Fibroblast of mammary gland (primary cell): ENCODE measurements at regions not wholly inside any gene's neighbourhood (a gene's known extent, or its start where the extent isn't known, plus 50 kb on each side); places are given as distances from the start of the nearest gene placed in this dataset.
A peak's percentile ranks its signal among the peaks of the same experiment; 100 is the strongest.

Source experiments
- DNase-seq: peaks from one replicate; pipeline ENCODE4 v3.0.0-alpha.2; 2010; ENCODE audit warnings: low read depth
- H3K4me3 ChIP-seq: 2 replicates; pipeline ENCODE4 v1.5.1; 2011; ENCODE audit warnings: low read depth, mild to moderate bottlenecking, low read length, moderate library complexity; ENCODE audit not compliant: control insufficient read depth
- TF ChIP-seq, protein P1 (sequence below): conservative IDR thresholded peaks from 2 replicates; pipeline ENCODE4 v1.5.1; 2011; ENCODE audit warnings: low read depth, low read length, inconsistent platforms; ENCODE audit not compliant: control insufficient read depth, insufficient read depth

DNA sequence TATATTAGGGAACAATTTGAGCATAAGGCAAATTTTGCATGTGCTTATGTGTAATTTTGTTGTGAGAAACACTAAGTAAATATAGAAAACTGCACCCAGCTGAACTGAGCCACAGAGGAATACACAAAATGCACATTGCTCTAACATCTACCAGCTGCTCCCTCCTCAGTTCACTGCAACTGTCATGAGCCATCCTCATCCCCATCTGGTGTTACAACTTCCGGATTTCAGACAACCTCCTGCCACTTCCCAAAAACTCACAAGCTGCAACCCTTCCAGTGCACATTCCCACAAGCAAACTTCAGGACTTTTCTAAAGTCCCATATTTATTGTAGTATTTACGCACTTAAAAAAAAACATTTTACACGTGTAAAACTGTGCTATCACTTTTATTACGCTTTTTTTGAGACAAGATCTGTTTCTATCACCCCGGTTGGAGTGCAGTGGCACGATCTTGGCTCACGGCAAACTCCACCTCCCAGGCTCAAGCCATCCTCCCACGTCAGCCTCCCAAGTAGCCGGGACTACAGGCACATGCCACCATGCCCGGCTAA lies 169.1 kb upstream of the TBX3 start:
- TF ChIP-seq, protein P1, sequence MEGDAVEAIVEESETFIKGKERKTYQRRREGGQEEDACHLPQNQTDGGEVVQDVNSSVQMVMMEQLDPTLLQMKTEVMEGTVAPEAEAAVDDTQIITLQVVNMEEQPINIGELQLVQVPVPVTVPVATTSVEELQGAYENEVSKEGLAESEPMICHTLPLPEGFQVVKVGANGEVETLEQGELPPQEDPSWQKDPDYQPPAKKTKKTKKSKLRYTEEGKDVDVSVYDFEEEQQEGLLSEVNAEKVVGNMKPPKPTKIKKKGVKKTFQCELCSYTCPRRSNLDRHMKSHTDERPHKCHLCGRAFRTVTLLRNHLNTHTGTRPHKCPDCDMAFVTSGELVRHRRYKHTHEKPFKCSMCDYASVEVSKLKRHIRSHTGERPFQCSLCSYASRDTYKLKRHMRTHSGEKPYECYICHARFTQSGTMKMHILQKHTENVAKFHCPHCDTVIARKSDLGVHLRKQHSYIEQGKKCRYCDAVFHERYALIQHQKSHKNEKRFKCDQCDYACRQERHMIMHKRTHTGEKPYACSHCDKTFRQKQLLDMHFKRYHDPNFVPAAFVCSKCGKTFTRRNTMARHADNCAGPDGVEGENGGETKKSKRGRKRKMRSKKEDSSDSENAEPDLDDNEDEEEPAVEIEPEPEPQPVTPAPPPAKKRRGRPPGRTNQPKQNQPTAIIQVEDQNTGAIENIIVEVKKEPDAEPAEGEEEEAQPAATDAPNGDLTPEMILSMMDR = no peak
- DNase-seq = peak; percentile 32
- H3K4me3 ChIP-seq = no peak overlapping the region

GRCh38 chr12:114851981-114852380 lies 168.0 kb upstream of the TBX3 start:
- no peak for DNase-seq
- TF ChIP-seq, protein P1 = no peak
- H3K4me3 ChIP-seq = no peak overlapping the region

GRCh38 chr12:114850661-114851275 lies 166.8 kb upstream of the TBX3 start:
- no peak for DNase-seq
- TF ChIP-seq, protein P1 = no peak
- no peak overlapping the region for H3K4me3 ChIP-seq

GRCh38 chr12:114848666-114849065 lies 164.7 kb upstream of the TBX3 start:
- H3K4me3 ChIP-seq = no peak overlapping the region
- TF ChIP-seq, protein P1 = no peak
- peak; percentile 97 for DNase-seq

GRCh38 chr12:114847441-114848035 lies 163.6 kb upstream of the TBX3 start:
- no peak overlapping the region for H3K4me3 ChIP-seq
- TF ChIP-seq, protein P1 = no peak
- no peak for DNase-seq

DNA sequence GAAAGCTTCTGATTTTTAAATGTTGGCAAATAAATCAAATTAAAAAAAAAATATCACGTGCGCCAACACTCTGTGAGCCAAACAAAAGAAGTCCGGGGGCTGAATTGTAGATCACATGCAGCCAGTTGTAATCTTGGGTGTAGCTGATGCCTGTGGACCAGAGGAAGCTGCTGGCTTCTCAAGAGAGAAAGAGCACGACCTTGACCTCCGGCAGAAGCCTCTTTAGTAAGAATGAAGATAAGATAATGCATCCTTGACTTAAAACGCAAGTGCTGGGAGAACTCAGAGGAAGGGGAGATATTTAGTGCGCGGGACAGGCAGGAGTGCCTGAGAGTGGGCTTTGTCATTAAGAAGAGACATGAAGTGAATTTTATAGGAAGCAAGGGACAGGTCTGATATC lies 162.8 kb upstream of the TBX3 start:
- TF ChIP-seq, protein P1 = no peak
- no peak overlapping the region for H3K4me3 ChIP-seq
- DNase-seq = no peak
